Fibroblast of lung (primary cell): ENCODE measurements at regions not wholly inside any gene's neighbourhood (a gene's known extent, or its start where the extent isn't known, plus 50 kb on each side); places are given as distances from the start of the nearest gene placed in this dataset.

Source experiments
- EZH2 ChIP-seq: IDR thresholded peaks from 2 replicates; pipeline ENCODE4 v1.5.1; 2012; ENCODE audit warnings: low read length, control low read depth, mild to moderate bottlenecking; ENCODE audit errors: missing control alignments
- TF ChIP-seq, protein P1 (sequence below), 2 donors: IDR thresholded peaks in 1 of 2; conservative IDR thresholded peaks in 1 of 2; 1 replicate in 1 of 2; 2 replicates in 1 of 2; pipeline ENCODE4 v1.5.1; 2011 to 2012; ENCODE audit warnings: low read length in 2 of 2, control low read depth in 1 of 2, inconsistent platforms in 1 of 2, low read depth in 1 of 2, mild to moderate bottlenecking in 1 of 2

GRCh38 chr1:30525631-30525970 is 197.8 kb downstream of the MATN1 start:
- TF ChIP-seq, protein P1, sequence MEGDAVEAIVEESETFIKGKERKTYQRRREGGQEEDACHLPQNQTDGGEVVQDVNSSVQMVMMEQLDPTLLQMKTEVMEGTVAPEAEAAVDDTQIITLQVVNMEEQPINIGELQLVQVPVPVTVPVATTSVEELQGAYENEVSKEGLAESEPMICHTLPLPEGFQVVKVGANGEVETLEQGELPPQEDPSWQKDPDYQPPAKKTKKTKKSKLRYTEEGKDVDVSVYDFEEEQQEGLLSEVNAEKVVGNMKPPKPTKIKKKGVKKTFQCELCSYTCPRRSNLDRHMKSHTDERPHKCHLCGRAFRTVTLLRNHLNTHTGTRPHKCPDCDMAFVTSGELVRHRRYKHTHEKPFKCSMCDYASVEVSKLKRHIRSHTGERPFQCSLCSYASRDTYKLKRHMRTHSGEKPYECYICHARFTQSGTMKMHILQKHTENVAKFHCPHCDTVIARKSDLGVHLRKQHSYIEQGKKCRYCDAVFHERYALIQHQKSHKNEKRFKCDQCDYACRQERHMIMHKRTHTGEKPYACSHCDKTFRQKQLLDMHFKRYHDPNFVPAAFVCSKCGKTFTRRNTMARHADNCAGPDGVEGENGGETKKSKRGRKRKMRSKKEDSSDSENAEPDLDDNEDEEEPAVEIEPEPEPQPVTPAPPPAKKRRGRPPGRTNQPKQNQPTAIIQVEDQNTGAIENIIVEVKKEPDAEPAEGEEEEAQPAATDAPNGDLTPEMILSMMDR (conservative IDR thresholded peaks at IDR 0.05 in 1 of 2, IDR thresholded peaks at IDR 0.05 in 1 of 2; ENCODE audit: low read depth in 1 of 2, low read length in 2 of 2), result no peak
- no peak for TF ChIP-seq EZH2
